ENCODE measurements at regions not wholly inside any gene's neighbourhood (a gene's known extent, or its start where the extent isn't known, plus 50 kb on each side); places are given as distances from the start of the nearest gene placed in this dataset.

DNA sequence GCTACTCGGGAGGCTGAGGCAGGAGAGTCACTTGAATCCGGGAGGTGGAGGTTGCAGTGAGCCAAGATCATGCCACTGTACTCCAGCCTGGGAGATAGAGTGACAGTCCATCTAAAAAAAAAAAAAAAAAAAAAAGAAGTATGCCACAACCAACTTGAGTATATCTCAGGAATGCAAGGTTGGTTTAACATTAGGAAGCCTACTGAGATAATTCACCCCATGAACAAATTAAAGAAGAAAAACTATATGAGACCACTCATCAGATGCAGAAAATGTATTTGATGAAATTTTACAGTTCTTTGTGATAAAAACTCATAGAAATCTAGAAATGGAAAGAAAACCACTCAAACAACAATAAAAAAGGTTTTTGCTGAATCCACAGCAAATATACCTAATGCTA lies 373.8 kb downstream of the LMO4 start:
- DNase-seq (ENCODE audit: low spot score) = no peak
- TF ChIP-seq, protein P1, sequence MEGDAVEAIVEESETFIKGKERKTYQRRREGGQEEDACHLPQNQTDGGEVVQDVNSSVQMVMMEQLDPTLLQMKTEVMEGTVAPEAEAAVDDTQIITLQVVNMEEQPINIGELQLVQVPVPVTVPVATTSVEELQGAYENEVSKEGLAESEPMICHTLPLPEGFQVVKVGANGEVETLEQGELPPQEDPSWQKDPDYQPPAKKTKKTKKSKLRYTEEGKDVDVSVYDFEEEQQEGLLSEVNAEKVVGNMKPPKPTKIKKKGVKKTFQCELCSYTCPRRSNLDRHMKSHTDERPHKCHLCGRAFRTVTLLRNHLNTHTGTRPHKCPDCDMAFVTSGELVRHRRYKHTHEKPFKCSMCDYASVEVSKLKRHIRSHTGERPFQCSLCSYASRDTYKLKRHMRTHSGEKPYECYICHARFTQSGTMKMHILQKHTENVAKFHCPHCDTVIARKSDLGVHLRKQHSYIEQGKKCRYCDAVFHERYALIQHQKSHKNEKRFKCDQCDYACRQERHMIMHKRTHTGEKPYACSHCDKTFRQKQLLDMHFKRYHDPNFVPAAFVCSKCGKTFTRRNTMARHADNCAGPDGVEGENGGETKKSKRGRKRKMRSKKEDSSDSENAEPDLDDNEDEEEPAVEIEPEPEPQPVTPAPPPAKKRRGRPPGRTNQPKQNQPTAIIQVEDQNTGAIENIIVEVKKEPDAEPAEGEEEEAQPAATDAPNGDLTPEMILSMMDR (IDR thresholded peaks at IDR 0.05; ENCODE audit: borderline replicate concordance, control extremely low read depth, extremely low read depth, insufficient read depth, missing control alignments) = no peak
- in situ Hi-C loops (cut with MboI; ENCODE audit: low sequenced_read_pairs, unreplicated experiment) = no loop called here

DNA sequence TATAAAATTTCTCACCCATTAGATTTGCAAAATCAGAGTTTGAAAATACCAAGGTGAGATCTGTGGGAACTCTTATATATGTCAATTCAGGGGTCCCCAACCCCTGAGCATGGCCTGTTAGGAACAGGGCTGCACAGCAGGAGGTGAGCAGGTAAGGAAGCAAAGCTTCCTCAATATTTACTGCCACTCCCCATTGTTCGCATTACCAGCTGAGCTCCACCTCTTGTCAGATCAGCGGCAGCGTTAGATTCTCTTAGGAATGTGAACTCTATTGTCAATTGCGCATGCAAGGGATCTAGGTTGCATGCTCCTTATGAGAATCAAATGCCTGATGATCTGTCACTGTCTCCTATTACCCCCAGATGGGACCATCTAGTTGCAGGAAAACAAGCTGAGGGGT lies 376.6 kb downstream of the LMO4 start:
- no peak for DNase-seq (ENCODE audit: low spot score)
- in situ Hi-C loops (cut with MboI; ENCODE audit: low sequenced_read_pairs, unreplicated experiment) = no loop called here

DNA sequence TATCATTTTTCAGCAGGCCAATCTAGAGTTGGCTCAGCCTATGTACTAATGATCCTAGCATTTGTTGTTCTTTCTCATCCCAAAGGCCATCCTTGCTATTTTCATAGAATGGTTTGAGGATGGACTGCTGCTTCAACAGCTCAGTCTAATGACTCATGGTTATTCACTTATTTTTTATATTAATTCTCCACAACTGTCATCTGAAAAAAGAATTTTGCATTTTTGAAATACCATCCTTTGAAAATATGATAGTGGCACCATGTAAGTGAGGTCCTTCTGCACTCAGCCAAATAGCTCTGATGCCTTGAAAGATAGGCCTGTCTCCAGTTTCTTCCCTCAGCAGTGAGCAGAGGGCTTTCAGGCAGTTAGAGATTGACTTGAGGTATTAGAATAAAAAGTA lies 377.5 kb downstream of the LMO4 start:
- no peak for DNase-seq (ENCODE audit: low spot score)
- in situ Hi-C loops (cut with MboI; ENCODE audit: low sequenced_read_pairs, unreplicated experiment) = no loop called here
- TF ChIP-seq, protein P1 (IDR thresholded peaks at IDR 0.05; ENCODE audit: borderline replicate concordance, control extremely low read depth, extremely low read depth, insufficient read depth, missing control alignments) = no peak

More for the DNA sequence above, 376.6 kb downstream of the LMO4 start:
- TF ChIP-seq, protein P1 (IDR thresholded peaks at IDR 0.05; ENCODE audit: borderline replicate concordance, control extremely low read depth, extremely low read depth, insufficient read depth, missing control alignments) = no peak

DNA sequence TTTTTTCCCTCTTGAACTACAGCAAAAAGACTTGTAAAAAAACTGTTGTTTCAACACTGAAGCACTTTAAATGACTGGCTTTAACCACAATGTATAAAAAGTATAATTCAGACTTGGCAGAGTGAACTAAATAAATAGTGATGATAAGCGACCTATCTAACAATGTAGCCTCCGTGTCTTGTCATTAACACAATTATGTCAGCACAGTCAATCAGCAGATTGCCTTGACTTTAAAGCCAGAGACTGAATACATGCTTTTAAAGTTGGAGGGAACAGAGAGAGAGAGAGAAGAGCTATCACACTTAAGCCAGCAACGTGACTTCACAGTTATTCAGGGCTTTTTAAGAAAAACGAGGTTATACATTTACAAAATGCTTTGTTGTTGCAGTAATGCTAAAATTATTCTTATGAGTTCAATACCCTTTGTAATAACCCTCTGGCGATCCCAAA lies 378.1 kb downstream of the LMO4 start:
- TF ChIP-seq, protein P1 (IDR thresholded peaks at IDR 0.05; ENCODE audit: borderline replicate concordance, control extremely low read depth, extremely low read depth, insufficient read depth, missing control alignments) = no peak
- DNase-seq (ENCODE audit: low spot score) = no peak
- in situ Hi-C loops (cut with MboI; ENCODE audit: low sequenced_read_pairs, unreplicated experiment) = no loop called here

DNA sequence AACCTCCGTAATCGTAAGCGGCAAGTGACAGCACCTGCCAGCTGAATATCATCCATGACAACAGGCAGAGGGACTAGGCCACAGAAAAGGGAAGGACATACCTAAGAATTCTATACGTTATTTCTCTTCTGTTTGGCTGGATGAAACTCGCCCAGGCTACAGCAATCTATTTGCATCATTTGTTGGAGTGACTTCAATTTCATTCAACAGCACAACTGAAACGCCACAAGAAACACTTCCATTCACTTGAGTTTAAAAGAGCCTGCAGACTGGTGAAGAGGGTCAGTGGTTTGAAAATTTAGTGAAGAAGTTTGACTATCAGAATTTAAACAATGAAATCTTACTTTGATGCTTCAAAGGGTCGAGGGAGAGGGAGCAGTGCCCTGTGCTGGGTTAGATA lies 378.7 kb downstream of the LMO4 start:
- TF ChIP-seq, protein P1 (IDR thresholded peaks at IDR 0.05; ENCODE audit: borderline replicate concordance, control extremely low read depth, extremely low read depth, insufficient read depth, missing control alignments) = no peak
- no peak for DNase-seq (ENCODE audit: low spot score)
- in situ Hi-C loops (cut with MboI; ENCODE audit: low sequenced_read_pairs, unreplicated experiment) = no loop called here

DNA sequence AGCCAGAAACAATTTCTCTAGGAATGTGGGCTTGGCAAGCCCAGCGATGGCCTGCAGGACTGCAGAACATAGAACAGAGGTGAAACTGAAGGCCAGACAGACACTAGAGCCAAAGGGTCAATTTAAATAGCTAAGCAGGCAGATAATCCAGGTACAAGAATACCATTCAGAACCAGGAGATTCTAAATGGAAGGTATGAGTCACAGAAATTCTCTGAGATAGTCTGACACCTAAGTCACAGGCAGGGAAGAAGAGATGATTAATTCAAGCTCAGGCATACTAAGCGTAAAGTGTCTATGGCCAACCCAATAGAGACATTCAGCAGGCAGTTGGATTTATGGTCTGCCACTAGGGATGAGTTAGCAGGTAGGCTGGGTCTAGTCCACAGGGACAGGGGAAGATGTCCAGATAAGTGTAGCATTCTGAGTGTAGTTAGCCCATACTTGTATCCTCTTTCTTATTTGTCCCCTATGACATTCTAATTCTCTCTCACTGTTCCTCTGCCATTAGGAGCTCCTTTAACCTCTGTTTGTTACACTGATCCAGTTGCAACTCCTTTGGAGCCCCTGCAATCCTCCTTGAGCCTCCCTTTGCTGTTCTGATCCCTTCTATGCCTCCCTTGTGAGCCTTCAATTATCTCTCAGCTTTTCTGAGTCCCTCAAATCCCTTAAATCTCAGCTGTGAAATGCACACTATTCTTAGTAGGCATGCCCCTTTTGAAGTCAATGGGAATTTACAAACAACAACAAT lies 383.8 kb downstream of the LMO4 start:
- DNase-seq (ENCODE audit: low spot score) = no peak
- in situ Hi-C loops (cut with MboI; ENCODE audit: low sequenced_read_pairs, unreplicated experiment) = no loop called here
- TF ChIP-seq, protein P1 (IDR thresholded peaks at IDR 0.05; ENCODE audit: borderline replicate concordance, control extremely low read depth, extremely low read depth, insufficient read depth, missing control alignments) = no peak
